ENCODE measurements at regions not wholly inside any gene's neighbourhood (a gene's known extent, or its start where the extent isn't known, plus 50 kb on each side); places are given as distances from the start of the nearest gene placed in this dataset.

- TF ChIP-seq CTCF (IDR thresholded peaks at IDR 0.05; ENCODE audit: low read depth, low read length, missing input control) = no peak
- TF ChIP-seq RXRA (IDR thresholded peaks at IDR 0.05) = no peak
- TF ChIP-seq RAD21 (IDR thresholded peaks at IDR 0.05) = no peak
- TF ChIP-seq JUND (IDR thresholded peaks at IDR 0.05) = no peak
Measured at GRCh38 chr10:128242641-128243040, 116.4 kb upstream of the MKI67 start.

Data from liver (tissue), 3 donors.